Progenitor cell of endocrine pancreas (in vitro differentiated cells): ENCODE measurements at regions not wholly inside any gene's neighbourhood (a gene's known extent, or its start where the extent isn't known, plus 50 kb on each side); places are given as distances from the start of the nearest gene placed in this dataset.
"Not testable (repeated sequence)": the region's sequence is repeated elsewhere in the genome, so short reads cannot be mapped to it uniquely, and the experiment has no call there.

Experiments
- DNase-seq: peaks from one replicate; pipeline ENCODE4 v3.0.0; 2021; ENCODE audit warnings: low spot score; ENCODE audit not compliant: unreplicated experiment
- H3K27ac Mint-ChIP-seq: 2 replicates; pipeline ENCODE4 v1.8.0; 2021; ENCODE audit warnings: mild to moderate bottlenecking, moderate library complexity, mixed read lengths
- H3K27me3 Mint-ChIP-seq: 2 replicates; pipeline ENCODE4 v1.8.0; 2021; ENCODE audit warnings: mixed read lengths
- H3K36me3 Mint-ChIP-seq: 2 replicates; pipeline ENCODE4 v1.8.0; 2022; ENCODE audit warnings: mixed read lengths; ENCODE audit not compliant: insufficient read depth
- H3K4me1 Mint-ChIP-seq: 2 replicates; pipeline ENCODE4 v1.8.0; 2021; ENCODE audit warnings: low read depth, mixed read lengths
- H3K4me3 Mint-ChIP-seq: 2 replicates; pipeline ENCODE4 v1.8.0; 2021; ENCODE audit warnings: low read depth, mild to moderate bottlenecking, moderate library complexity, mixed read lengths
- H3K9me3 Mint-ChIP-seq: 2 replicates; pipeline ENCODE4 v1.8.0; 2021; ENCODE audit warnings: low read depth, mixed read lengths
- CTCF ChIP-seq: fragments of 200-600 bp; sonication (generic); IDR thresholded peaks from one replicate; pipeline ENCODE4 v1.5.0; 2021; ENCODE audit warnings: antibody characterized with exemption, mild to moderate bottlenecking; ENCODE audit not compliant: unreplicated experiment

GRCh38 chr1:172845371-172845770 is 186.5 kb downstream of the FASLG start:
- TF ChIP-seq CTCF: no peak
- H3K27me3 Mint-ChIP-seq: no peaks in the 10 kb centered on the region
- H3K9me3 Mint-ChIP-seq: peaks cover 3% of the 10 kb centered on the region
- DNase-seq: no peak
- H3K4me1 Mint-ChIP-seq: peaks cover 12% of the 10 kb centered on the region
- no peak overlapping the region for H3K4me3 Mint-ChIP-seq
- no peak overlapping the region for H3K27ac Mint-ChIP-seq
- peaks cover 3% of the 10 kb centered on the region for H3K36me3 Mint-ChIP-seq

- no peak for TF ChIP-seq CTCF
Observed at GRCh38 chr1:172845865-172846264, 187.0 kb downstream of the FASLG start.

GRCh38 chr1:172847814-172848213 is 188.9 kb downstream of the FASLG start:
- not testable (repeated sequence) for H3K9me3 Mint-ChIP-seq, DNase-seq, H3K36me3 Mint-ChIP-seq, H3K27me3 Mint-ChIP-seq, H3K4me3 Mint-ChIP-seq, H3K27ac Mint-ChIP-seq
- H3K4me1 Mint-ChIP-seq: peaks cover 25% of the 10 kb centered on the region

More at GRCh38 chr1:172845865-172846264, 187.0 kb downstream of the FASLG start:
- Mint-ChIP-seq H3K27me3 (no peaks in the 10 kb centered on the region), H3K27ac (no peak overlapping the region), H3K4me3 (no peak overlapping the region), H3K36me3 (peaks cover 3% of the 10 kb centered on the region), H3K9me3 (peaks cover 3% of the 10 kb centered on the region), H3K4me1 (peaks cover 13% of the 10 kb centered on the region)
- DNase-seq: no peak

GRCh38 chr1:172849653-172850052 is 190.8 kb downstream of the FASLG start:
- peaks cover 19% of the 10 kb centered on the region for H3K9me3 Mint-ChIP-seq
- no peak overlapping the region for H3K4me3 Mint-ChIP-seq
- H3K27me3 Mint-ChIP-seq: no peaks in the 10 kb centered on the region
- peaks cover 19% of the 10 kb centered on the region for H3K4me1 Mint-ChIP-seq
- no peak for DNase-seq
- H3K36me3 Mint-ChIP-seq: peaks cover 3% of the 10 kb centered on the region
- no peak overlapping the region for H3K27ac Mint-ChIP-seq
- TF ChIP-seq CTCF: no peak

DNA sequence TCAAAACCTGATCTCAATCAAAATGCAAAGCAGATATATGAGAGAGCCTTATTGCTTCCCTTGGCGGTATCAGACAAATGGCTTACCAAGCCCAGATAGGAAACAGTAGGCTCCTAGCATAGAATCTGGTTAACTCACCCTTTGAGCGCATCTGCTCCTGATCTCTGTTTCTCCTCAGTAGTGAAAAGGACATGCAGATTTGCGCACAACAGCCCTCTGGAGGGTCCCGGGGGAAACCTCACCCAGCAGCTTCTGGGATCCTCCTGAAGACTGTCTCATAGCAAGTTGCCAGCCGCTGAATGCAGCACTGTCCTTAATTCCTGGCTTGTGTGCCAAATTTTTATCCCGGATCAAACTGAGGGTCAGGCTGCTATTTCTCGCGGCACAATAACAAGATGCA is 192.2 kb downstream of the FASLG start:
- no peak for DNase-seq
- no peak for TF ChIP-seq CTCF
- Mint-ChIP-seq H3K27me3 (no peaks in the 10 kb centered on the region), H3K4me3 (no peak overlapping the region), H3K9me3 (peaks cover 25% of the 10 kb centered on the region), H3K36me3 (peaks cover 3% of the 10 kb centered on the region), H3K4me1 (peaks cover 16% of the 10 kb centered on the region), H3K27ac (peak overlapping the region; percentile 66)

GRCh38 chr1:172851856-172852255 is 193.0 kb downstream of the FASLG start:
- peaks cover 25% of the 10 kb centered on the region for H3K9me3 Mint-ChIP-seq
- no peaks in the 10 kb centered on the region for H3K27me3 Mint-ChIP-seq
- DNase-seq: no peak
- peaks cover 14% of the 10 kb centered on the region for H3K4me1 Mint-ChIP-seq
- TF ChIP-seq CTCF: no peak
- peaks cover 3% of the 10 kb centered on the region for H3K36me3 Mint-ChIP-seq
- H3K4me3 Mint-ChIP-seq: no peak overlapping the region
- H3K27ac Mint-ChIP-seq: no peak overlapping the region

- not testable (repeated sequence) for H3K4me3 Mint-ChIP-seq, H3K27ac Mint-ChIP-seq, H3K36me3 Mint-ChIP-seq, DNase-seq, H3K27me3 Mint-ChIP-seq
- Mint-ChIP-seq H3K9me3 (peaks cover 26% of the 10 kb centered on the region), H3K4me1 (peaks cover 12% of the 10 kb centered on the region)
Observed at GRCh38 chr1:172855983-172856382, 194.8 kb downstream of the TNFSF18 start.
